ENCODE measurements at regions not wholly inside any gene's neighbourhood (a gene's known extent, or its start where the extent isn't known, plus 50 kb on each side); places are given as distances from the start of the nearest gene placed in this dataset.
A peak's percentile ranks its signal among the peaks of the same experiment; 100 is the strongest.
"Not testable (repeated sequence)": the region's sequence is repeated elsewhere in the genome, so short reads cannot be mapped to it uniquely, and the experiment has no call there.

DNA sequence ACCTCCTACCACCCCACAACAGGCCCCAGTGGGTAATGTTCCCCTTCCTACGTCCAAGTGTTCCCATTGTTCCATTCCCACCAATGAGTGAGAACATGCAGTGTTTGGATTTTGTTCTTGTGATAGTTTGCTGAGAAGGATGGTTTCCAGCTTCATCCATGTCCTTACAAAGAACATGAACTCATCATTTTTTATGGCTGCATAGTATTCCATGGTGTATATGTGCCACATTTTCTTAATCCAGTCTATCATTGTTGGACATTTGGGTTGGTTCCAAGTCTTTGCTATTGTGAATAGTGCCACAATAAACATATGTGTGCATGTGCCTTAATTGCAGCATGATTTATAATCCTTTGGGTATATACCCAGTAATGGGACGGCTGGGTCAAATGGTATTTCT lies 81.6 kb downstream of the P2RY10 start:
- ATAC-seq; H3K36me3 ChIP-seq (ENCODE audit: low read depth); intact Hi-C loops (cut with DNase I, micrococcal nuclease); H3K9me3 ChIP-seq; H3K4me1 ChIP-seq (ENCODE audit: low read depth); DNase-seq; H3K4me3 ChIP-seq: not testable (repeated sequence)

GRCh38 chrX:79035421-79035820 lies 90.2 kb downstream of the P2RY10 start:
- intact Hi-C loops (cut with DNase I, micrococcal nuclease) = no loop called here
- Histone ChIP-seq H3K9me3 (no peaks in the 10 kb centered on the region), H3K4me1 (ENCODE audit: low read depth) (no peaks in the 10 kb centered on the region), H3K4me3 (no peak overlapping the region), H3K36me3 (ENCODE audit: low read depth) (no peaks in the 10 kb centered on the region)
- no peak for ATAC-seq
- TF ChIP-seq CTCF (IDR thresholded peaks at IDR 0.05) = no peak
- no peak for DNase-seq

- H3K36me3 ChIP-seq (ENCODE audit: low read depth) = no peaks in the 10 kb centered on the region
- TF ChIP-seq CTCF (IDR thresholded peaks at IDR 0.05) = no peak
- H3K9me3 ChIP-seq = no peaks in the 10 kb centered on the region
- DNase-seq = no peak
- intact Hi-C loops (cut with DNase I, micrococcal nuclease) = no loop called here
- no peak overlapping the region for H3K4me3 ChIP-seq
- H3K4me1 ChIP-seq (ENCODE audit: low read depth) = no peaks in the 10 kb centered on the region
- no peak for ATAC-seq
Observed at GRCh38 chrX:79036157-79036880, 91.1 kb downstream of the P2RY10 start.

DNA sequence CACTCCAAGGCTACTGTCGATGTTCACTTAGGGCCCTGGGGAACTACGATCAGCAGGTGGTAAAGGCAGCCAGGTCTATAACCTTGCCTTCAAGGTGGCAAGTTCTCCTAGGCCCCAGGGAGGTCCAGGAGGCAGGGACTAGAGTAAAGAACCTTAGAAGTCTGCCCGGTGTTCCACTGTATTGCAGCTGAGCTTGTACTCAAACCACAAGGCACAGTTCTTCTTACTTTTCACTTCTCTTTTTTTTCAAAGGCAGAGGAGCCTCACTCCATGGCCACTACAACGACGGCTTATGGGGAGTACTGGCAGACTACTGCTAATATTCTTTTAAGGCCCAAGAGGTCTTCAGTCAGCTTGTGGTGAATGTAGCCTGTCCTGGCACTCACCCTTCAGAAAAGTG lies 78.8 kb upstream of the GPR174 start:
- no peaks in the 10 kb centered on the region for H3K4me1 ChIP-seq (ENCODE audit: low read depth)
- no peak for TF ChIP-seq CTCF (IDR thresholded peaks at IDR 0.05)
- intact Hi-C loops (cut with DNase I, micrococcal nuclease) = no loop called here
- no peaks in the 10 kb centered on the region for H3K36me3 ChIP-seq (ENCODE audit: low read depth)
- H3K9me3 ChIP-seq = no peaks in the 10 kb centered on the region
- no peak overlapping the region for H3K4me3 ChIP-seq
- DNase-seq (no peak), ATAC-seq (peak; percentile 50)

DNA sequence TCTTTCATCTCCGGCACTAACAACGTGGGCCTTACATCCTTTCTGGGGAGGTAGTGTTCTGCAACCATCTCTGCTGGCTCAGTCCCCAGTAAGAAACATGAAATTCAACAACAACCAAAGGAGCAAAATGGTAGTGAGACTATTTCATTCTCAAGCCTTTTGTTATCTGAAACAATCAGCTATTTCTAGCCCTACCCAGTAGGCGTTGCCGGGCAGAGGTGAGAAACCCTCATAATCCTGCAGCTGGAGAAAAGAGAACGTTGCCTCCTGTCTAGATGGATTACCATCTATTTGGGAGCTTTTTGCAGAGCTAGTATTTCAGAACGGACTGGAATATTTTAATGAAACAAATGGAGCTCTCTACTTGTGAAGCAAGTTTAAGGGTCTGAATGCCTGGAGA lies 66.4 kb upstream of the GPR174 start:
- TF ChIP-seq CTCF (IDR thresholded peaks at IDR 0.05) = no peak
- DNase-seq = peak in 2 of 3 donors; percentile 39 to 57
- Histone ChIP-seq H3K4me1 (ENCODE audit: low read depth) (no peaks in the 10 kb centered on the region), H3K9me3 (no peaks in the 10 kb centered on the region), H3K4me3 (no peak overlapping the region), H3K36me3 (ENCODE audit: low read depth) (no peaks in the 10 kb centered on the region)
- intact Hi-C loops (cut with DNase I, micrococcal nuclease) = no loop called here
- peak; percentile 41 for ATAC-seq

DNA sequence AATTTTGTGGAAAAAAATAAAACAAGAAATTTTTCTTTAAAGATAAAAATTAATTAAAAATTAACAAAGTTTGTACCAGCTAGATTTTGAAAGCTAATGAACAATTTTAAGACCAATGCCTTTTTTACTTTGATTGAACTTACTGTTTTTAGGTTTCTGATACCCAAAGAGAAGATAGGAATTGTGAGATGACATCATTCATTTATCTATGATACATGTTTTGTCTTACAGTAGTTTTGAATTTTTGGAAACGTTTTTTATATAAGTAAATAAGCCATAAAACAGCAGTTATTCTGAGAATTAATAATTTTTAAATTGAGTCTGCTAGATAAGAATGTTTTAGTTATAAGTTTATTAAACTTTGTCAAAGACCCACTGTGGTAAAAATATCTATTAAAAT lies 65.0 kb upstream of the GPR174 start:
- DNase-seq (no peak), ATAC-seq (no peak)
- no peaks in the 10 kb centered on the region for H3K36me3 ChIP-seq (ENCODE audit: low read depth)
- no peak overlapping the region for H3K4me3 ChIP-seq
- no peaks in the 10 kb centered on the region for H3K4me1 ChIP-seq (ENCODE audit: low read depth)
- intact Hi-C loops (cut with DNase I, micrococcal nuclease) = no loop called here
- no peaks in the 10 kb centered on the region for H3K9me3 ChIP-seq
- no peak for TF ChIP-seq CTCF (IDR thresholded peaks at IDR 0.05)
